SW480 (cell line): ENCODE measurements at regions not wholly inside any gene's neighbourhood (a gene's known extent, or its start where the extent isn't known, plus 50 kb on each side); places are given as distances from the start of the nearest gene placed in this dataset.

Source experiments
- DNase-seq: peaks from one replicate; pipeline ENCODE4 v3.0.0-alpha.2; 2016; ENCODE audit warnings: low spot score

DNA sequence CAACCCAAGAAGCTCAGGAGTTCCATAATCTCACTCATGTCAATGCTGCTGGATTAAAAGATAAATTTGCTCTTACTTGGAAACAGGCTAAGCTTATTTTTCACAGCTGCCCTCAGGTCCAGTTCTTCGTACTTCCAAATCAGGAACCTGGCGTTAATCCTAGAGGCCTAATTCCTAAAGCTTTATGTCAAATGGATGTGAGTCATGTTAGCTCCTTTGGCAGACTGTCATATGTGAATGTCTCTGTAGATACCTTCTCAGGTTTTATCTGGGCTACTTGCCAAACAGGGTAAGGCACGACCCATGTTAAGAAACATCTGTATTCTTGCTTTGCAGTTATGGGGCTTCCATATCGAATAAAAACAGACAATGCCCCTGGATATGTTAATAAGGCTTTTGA is 504.6 kb downstream of the ALG10 start:
- no peak for DNase-seq

DNA sequence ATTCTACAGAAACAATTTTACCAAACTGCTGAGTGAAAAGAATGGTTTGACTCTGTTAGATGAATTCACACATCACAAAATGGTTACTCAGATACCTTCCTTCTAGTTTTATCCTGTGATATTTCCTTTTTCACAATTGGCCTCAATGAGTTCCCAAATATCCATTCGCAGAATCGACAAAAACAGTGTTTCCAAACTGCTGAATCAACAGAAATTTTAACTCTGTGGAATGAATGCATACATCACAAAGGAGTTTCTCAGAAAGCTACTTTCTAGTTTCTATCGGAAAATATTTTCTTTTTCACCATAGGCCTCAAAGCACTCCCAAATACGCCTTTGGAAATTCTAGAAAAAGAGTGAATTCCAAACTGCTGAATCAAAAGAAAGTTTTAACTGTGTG is 525.0 kb downstream of the ALG10 start:
- no peak for DNase-seq

DNA sequence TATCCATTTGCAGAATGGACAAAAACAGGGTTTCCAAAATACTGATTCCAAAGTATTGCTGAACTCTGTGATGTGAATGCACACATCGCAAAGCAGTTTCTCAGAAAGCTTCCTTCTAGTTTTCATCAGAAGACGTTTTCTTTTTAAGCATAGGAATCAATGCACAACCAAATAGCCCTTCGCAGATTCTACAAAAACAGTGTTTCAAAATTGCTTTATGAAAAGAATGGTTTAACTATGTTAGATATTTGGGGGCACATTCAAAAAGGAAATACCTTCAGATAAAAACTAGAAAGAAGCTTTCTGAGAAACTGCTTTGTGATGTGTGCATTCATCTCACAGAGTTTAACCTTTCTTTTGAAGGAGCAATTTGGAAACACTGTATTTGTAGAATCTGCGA is 569.7 kb downstream of the ALG10 start:
- DNase-seq: no peak

DNA sequence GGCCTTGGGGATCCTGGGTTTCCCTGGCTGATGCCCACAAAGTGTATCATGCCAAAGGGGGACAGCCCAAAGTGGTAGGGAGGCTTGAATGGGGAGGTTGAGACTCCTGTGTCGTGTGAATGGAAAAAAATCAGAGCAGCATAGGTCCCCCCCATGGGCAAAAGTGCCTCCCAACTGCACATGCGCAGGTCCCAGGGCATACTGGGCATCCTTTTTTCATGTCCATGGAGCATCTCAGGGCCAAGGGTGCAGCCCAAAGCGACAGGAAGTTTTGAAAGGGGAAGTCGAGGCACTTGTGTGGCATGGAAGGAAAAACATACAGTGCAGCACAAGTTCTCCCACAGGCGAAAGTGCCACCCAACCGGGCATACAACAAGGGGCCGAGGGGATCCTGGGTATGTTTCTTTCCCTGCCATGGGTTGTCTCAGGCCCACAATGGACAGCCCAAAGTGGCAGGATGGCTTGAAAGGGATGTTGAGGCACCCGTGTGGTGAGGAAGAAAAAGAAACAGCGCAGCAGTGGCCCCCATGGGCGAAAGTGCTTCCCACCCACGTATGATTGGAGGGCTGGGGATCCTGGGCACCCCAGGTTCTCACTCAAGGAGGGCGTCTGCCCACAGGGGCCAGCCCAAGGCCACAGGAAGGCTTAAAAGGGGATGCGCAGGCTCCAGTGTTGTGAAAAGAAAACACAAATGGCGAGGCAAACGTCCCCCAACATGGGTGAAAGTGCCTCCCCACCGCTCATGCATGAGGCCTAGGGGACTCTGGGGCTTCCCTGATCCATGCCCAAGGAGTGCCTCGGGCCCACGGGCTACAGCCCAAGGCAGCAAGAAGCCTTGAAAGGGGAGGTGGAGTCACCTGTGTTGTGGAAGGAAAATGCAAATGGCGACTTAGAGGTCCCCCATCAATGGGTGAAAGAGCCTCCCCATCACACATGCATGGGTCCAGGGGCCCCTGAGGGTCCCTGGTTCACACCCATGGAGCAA is 573.7 kb downstream of the ALG10 start:
- DNase-seq: no peak

DNA sequence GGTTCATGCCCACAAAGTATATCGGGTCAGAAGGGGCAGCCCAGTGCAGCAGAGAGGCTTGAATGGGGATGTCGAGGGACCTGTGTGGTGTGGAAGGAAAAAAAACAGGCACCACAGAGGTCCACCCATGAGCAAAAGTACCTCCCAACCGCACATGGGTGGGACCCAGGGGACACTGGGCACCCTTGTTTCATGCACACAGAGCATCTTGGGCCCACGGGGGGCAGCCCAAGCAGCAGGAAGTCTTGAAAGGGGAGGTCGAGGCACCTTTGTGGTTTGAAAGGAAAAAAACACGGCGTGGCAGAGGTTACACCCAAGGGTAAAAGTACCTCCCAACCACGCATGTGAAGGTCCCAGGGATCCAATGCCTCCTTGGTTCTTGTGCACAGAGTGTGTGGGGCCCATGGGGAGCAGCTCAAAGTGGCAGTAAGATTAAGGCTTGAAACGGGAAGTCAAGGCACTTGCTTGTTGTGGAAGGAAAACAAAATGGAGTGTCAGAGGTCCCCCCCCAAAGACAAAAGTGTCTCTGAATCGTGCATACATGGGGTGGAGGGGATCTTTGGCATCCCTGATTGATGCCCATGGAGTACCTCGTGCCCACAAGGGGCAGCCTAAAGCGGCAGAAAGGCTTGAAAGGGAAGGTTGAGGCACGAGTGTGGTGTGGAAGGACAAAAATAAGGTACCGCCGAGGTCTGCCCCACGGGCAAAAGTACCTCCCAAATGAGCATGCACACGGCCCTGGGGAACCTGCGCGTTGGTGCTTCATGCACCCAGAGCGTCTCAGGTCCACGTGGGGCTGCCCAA is 575.5 kb downstream of the ALG10 start:
- no peak for DNase-seq

DNA sequence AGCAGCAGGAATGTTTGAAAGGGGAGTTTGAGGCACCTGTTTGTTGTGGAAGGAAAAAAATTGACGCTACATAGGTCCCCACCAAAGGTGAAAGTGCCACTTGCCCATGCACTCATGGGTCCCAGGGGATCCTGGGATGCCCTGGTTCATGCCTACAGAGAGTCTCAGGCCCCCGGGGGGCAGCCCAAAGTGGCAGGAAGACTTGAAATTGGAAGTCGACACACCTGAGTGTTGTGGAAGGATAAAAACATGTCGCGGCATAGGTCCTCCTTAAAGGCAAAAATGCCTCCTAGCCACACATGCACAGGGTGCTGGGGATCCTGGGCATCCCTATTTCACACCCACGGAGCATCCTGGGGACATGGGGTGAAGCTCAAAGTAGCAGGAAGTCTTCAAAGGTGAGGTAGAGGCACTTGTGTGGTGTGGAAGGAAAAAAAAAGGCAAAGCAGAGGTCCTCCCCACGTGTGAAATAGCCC is 576.1 kb downstream of the ALG10 start:
- DNase-seq: no peak

DNA sequence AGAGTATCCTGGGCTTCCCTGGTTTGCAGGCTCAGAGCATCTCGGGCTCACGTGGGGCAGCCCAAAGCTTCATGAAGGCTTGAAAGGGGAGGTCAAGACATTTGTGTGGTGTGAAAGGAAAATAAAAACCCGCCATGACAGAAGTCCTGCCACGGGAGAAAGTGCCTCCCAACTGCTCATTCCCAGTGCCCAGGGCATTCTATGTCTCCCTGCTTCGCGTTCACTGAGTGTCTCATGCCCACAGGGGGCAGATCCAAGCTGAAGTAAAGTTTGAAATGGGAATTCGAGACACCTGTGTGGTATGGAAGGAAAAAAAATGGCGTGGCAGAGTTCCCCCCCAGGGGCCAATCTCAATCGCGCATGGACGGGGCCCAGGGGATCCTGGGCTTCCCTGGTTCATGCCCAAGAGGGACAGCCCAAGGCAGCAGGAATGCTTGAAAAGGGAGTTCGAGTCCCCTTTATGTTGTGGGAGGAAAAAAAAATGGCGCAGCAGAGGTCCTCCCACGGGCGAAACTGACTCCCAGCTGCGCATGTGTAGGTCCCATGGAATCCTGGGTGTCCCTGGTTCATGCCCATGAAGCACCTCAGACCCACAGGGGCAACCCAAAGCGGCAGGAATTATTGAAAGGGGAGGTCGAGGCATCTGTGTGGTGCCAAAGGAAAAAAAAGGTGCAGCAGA is 576.7 kb downstream of the ALG10 start:
- no peak for DNase-seq

DNA sequence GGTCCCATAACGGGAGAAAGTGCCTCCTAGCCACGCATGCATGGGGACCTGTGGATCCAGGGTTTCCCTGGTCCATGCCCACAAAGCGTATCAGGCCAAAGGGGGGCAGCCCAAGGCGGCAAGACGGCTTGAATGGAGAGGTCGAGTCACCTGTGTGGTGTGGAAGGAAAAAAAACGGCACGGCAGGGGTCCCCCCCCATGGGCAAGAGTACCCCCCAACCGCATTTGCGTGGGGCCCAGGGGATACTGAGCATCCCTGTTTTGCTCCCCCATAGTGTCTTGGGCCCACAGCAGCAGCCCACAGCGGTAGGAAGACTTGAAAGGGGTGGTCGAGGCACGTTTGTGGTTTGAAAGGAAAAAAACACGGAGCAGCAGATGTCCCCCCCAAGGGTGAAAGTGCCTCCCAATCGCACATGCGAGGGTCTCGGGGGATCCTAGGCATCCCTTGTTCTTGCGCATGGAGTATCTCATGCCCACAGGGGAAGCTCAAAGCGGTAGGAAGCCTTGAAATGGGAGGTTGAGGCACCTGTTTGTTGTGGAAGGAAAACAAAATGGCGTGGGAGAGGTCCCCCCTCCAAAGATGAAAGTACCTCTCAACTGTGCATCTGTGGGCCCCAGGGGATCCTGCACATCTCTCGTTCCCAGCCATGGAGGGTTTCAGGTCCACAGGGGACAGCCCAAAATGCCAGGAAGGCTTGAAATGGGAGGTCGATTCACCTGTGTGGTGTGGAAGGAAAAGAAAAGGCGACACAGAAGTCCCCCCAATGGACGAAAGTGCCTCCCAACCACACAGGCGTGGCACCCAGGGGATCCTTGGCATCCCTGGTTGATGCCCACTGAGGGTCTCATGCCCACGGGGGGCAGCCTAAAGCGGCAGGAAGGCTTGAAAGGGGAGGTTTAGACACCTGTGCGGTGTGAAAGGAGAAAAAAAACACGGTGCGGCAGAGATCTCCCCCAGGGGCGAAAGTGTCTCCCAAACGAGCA is 577.5 kb downstream of the ALG10 start:
- no peak for DNase-seq

DNA sequence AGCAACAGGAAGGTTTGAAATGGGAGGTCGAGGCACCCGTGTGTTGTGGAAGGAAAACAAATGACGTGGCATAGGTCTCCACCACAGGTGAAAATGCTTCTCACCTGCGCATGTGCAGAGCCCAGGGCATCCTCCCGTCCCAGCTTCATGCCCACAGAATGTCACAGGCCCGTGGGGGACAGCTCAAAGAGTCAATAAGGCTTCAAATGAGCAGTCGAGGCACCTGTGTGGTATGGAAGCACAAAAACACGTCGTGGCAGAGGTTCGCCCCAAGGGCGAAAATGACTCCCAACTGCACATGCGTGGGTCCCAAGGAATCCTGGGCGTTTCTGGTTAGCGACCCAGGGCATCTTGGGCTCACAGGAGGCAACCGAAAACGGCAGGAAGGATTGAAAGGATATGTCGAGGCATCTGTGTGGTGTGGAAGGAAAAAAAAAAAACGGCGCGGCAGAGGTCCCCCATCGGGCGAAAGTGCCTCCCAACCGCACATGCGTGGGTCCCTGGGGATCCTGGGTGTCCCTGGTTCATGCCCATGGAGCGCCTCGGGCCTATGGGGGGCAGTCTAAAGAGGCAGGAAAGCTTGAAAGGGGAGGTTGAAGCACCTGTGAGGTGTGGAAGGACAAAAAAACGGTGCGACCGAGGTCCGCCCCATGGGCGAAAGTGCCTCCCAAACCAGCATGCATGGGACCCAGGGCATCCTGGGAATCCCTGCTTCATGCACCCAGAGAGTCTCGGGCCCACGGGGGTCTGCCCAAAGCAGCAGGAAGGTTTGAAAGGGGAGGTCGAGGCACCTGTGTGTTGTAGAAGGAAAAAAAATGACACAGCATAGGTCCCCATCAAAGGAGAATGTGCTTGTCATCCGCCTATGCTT is 578.5 kb downstream of the ALG10 start:
- no peak for DNase-seq

DNA sequence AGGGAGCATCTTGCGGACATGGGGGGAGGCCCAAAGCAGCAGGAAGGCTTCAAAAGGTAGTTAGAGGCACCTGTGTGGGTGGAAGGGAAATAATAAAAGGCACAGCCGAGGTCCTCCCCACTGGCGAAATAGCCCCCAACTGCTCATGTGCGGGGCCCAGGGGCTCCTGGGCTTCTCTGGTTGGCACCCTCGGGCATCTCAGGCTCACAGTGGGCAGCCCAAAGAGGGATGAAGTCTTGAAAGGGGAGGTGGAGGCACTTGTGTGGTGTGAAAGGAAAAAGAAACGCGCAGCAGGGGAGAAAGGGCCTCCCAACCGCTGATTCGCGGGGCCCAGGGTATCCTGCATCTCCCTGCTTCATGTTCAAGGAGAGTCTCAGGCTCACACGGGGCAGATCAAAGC is 579.4 kb downstream of the ALG10 start:
- no peak for DNase-seq

DNA sequence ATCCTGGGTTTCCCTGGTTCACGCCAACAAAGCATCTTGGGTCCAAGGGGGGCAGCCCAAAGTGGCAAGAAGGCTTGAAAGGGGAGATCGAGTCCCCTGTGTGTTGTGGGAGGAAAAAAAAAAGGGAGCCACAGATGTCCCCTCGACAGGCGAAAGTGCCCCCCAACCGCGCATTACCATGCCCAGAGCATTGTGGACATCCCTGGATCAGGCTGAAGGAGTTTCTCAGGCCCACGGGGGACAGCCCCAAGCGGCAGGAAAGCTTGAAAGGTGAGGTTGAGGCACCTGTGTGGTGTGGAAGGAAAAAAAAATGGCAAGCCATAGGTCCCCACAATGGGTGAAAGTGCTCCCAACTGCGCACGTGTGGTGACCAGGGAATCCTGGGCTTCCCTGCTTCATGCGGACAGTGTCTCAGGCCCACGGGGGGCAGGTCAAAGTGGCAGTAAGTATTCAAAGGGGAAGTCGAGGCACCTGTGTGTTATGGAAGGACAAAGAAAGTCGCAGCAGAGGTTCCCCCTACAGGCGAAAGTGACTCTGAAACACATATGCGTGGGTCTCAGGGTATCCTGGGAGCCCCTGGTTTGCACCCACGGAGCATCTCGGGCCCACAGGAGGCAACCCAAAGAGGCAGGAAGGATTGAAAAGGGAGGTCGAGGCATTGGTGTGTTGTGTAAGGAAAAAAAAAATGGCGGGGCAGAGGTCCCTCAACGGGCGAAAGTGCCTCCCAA is 580.1 kb downstream of the ALG10 start:
- no peak for DNase-seq

DNA sequence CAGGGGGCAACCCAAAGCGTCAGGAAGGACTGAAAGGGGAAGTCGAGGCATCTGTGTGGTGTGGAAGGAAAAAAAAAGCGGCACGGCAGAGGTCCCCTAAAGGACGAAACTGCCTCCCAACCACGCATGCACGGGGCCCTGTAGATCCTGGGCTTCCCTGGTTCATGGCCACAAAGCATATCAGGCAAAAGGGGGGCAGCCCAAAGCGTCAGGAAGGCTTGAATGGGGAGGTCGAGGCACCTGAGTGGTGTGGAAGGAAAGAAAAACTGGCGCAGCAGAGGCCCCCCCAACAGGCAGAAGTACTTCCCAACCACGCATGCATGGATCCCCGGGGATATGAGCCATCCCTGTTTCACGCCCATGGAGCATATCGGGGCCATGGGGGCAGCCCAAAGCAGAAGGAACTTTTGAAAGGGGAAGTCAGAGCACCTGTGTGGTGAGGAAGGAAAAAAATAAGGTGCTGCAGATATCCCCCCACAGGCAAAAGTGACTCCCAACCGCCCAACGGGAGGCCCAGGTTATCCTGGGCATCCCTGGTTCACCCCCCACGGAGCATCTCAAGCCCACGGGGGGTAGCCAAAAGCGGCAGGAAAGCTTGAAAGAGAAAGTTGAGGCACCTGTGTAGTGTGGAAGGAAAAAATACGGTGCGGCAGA is 581.2 kb downstream of the ALG10 start:
- no peak for DNase-seq

DNA sequence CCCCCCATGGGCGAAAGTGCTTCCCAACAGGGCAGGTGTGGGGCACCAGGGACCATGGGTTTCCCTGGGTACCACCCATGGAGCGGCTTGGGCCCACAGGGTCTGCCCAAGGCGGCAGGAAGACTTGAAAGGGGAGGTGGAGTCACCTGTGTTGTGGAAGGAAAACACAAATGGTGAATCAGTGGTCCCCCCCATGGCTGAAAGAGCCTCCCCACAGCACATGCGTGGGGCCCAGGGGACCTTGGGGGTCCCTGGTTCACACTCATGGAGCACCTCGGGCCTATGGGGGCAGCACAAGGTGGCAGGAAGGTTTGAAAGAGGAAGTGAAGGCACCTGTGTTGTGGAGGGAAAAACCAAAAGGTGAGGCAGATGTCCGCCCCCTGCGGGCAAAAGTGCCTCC is 581.9 kb downstream of the ALG10 start:
- DNase-seq: no peak

DNA sequence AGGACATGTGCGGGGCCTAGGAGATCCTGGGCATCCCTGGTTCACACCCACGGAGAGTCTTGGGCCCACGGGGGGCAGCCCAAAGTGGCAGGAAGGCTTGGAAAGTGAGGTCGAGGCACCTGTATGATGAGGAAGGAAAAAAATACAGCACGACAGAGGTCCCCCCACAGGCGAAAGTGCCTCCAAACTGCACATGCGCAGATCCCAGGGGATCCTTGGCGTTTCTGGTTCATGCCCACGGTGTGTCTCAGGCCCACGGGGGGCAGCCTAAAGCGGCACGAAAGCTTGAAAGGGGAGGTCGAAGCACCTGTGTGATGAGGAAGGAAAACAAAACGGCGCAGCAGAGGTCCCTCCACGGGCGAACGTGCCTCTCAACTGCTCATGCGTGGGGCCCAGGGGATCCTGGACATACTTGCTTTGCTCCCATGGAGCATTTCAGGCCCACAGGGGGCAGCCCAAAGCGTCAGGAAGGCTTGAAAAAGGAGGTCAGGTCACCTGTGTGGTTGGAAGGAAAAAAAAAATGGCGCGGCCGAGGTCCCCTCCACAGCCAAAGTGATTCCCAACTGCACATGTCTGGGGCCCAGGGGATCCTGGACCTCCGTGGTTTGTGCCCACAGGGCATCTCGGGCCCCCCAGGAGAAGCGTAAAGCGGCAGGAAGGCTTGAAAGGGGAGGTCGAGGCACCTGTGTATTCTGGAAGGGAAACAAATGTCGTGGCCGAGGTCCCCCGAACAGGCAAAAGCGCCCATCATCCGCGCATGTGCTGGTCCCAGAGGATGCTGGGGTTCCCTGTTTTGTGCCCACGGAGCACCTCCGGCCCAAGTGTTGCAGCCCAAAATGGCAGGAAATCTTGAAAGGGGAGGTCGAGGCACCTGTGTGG is 582.6 kb downstream of the ALG10 start:
- no peak for DNase-seq

DNA sequence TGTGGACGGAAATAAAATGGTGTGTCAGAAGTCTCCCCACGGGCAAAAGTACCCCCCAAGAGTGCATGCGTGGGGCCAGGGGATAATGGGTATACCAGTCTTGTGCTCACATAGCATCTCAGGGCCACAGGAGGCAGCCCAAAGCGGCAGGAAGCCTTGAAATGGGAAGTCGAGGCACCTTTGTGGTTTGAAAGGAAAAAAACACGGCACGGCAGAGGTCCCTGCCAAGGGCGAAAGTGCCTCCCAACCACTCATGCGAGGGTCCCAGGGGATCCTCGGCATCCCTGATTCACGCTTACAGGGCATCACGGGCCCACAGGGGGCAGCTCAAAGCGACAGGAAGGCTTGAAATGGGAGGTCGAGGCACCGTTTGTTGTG is 583.2 kb downstream of the ALG10 start:
- no peak for DNase-seq

DNA sequence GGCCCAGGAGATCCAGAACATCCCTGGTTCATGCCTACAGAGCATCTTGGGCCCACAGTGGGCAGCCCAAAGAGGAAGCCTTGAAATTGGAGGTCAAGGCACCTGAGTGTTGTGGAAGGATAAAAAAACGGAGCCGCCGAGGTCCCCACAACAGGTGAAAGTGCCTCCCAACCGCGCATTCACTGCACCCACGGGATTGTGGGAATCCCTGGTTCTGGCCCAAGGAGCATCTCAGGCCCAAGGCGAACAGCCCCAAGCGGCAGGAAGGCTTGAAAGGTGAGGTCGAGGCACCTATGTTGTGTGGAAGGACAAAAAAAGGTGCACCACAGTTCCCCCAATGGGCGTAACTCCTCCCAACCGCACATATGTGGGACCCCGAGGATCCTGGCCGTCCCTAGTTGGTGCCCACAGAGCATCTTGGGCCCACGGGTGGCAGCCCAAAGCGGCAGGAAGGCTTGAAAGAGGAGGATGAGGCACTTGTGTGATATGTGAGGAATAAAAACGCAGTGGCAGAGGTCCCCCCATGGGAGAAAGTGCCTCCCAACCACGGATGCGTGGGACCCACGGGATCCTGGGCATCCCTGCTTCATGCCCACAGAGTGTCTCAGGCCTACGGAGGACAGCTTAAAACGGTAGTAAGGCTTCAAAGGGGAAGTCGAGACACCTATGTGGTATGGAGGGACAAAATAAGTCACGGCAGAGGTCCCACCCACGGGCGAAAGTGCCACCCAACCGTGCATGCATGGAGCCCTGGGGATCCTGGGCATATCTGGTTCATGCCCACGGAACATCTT is 583.9 kb downstream of the ALG10 start:
- DNase-seq: no peak
